ENCODE measurements at regions not wholly inside any gene's neighbourhood (a gene's known extent, or its start where the extent isn't known, plus 50 kb on each side); places are given as distances from the start of the nearest gene placed in this dataset.

DNA sequence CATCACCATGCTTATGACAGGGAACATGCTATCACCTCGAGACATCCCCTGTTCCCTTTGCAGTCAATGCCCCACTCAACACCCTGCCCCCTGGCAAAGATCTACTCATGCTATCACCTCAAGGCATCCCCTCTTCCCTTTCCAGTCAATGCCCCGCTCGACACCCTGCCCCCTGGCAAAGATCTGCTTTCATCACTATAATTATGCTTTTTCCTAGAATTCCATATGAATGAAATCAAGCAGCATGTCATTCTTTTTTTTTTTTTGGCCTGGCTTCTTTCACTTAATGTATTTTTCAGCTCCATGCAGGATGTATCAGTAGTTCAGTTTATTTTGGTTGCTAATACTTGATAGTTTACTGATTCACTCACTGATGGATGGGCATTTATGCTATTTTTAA, 554.9 kb downstream of the CDH26 start:
- no peak for FAIRE-seq
- TF ChIP-seq CTCF (IDR thresholded peaks at IDR 0.05; ENCODE audit: insufficient read depth, missing control alignments) = no peak
- DNase-seq (ENCODE audit: insufficient read length, low spot score) = no peak

DNA sequence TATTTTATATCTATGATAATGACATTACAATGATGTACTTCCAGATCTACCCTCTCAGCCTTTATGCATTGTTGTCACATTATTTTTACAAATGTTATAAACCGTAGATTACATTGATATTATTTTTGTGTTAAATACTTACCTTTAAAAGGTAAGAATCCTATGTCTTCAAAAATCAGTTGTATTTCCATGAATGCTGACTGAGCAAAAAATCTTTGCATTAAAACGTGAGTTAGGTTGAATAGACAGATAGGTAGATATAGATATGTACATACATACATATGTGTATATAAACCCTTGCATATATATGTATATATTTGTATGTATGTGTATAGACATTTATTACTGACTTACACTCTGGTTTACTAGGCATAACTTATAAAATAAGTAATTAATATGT, 558.2 kb downstream of the CDH26 start:
- FAIRE-seq (no peak), DNase-seq (ENCODE audit: insufficient read length, low spot score) (no peak)
- TF ChIP-seq CTCF (IDR thresholded peaks at IDR 0.05; ENCODE audit: insufficient read depth, missing control alignments) = no peak

DNA sequence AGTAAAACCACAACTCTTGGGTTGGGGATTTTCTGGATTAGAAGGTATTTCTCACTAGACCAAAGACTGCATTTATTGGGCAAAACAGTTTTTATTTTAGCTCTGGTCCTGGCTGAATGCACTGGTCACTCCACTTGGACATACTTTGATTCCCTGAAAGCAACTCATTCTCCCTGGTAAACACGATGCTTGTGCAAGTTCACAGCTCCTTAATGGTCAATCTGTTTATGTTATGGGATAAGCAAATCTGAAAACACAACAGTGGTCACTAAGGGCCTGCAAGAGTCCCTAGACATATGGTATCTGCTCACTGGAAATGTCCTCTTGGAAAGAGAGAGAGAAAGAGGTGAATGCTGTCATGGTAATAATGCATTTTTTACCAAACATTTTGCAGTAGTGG, 559.8 kb downstream of the CDH26 start:
- FAIRE-seq (no peak), DNase-seq (ENCODE audit: insufficient read length, low spot score) (no peak)
- TF ChIP-seq CTCF (IDR thresholded peaks at IDR 0.05; ENCODE audit: insufficient read depth, missing control alignments) = no peak

DNA sequence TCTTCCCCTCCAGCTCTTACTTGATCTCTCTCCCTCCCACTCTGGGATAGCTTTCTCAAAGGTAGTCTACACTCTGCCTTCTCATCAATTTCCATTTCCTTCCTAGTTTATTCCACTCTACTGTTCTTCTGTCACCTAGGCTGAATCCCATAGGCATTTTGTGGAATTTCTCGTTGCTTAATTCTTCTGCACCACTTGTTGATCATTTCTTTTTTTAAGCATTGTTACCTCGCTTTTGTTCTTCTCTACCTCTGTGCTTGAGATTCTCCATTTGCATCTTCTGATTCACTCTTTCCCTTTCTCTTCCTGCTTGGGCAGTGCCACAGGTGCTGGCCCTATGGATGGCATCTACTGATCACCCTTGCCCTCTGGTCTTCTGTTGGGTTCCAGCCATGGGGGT, 567.2 kb downstream of the CDH26 start:
- DNase-seq (ENCODE audit: insufficient read length, low spot score) (no peak), FAIRE-seq (no peak)
- TF ChIP-seq CTCF (IDR thresholded peaks at IDR 0.05; ENCODE audit: insufficient read depth, missing control alignments) = no peak

GRCh38 chr20:60527656-60528055, 569.4 kb downstream of the CDH26 start:
- TF ChIP-seq CTCF (IDR thresholded peaks at IDR 0.05; ENCODE audit: insufficient read depth, missing control alignments) = no peak
- DNase-seq (ENCODE audit: insufficient read length, low spot score) = no peak
- FAIRE-seq = no peak

DNA sequence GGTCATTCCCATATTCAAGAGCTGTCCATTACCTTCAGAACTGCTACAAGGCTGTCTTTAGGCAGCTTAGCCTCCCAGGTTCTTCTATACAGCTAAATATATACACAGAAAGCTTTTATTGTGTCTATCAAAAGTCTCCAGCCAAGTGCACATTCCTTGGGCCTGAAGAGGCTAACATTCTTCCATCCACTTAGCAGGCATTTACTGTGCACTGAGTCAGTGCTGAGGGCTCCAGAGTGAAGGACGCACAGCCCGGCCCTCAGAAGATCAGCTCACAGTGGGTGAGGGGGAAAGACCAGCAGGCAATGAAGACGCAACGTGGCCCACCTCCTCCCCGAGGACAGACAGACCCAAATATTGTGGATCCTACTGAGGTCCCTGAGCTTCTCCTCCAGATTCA, 569.9 kb downstream of the CDH26 start:
- FAIRE-seq = no peak
- DNase-seq (ENCODE audit: insufficient read length, low spot score) = no peak
- no peak for TF ChIP-seq CTCF (IDR thresholded peaks at IDR 0.05; ENCODE audit: insufficient read depth, missing control alignments)

GRCh38 chr20:60529149-60529548, 570.9 kb downstream of the CDH26 start:
- no peak for FAIRE-seq
- no peak for DNase-seq (ENCODE audit: insufficient read length, low spot score)
- no peak for TF ChIP-seq CTCF (IDR thresholded peaks at IDR 0.05; ENCODE audit: insufficient read depth, missing control alignments)

All from D721Med (cell line).